Fibroblast of skin of back (primary cell): ENCODE measurements at regions not wholly inside any gene's neighbourhood (a gene's known extent, or its start where the extent isn't known, plus 50 kb on each side); places are given as distances from the start of the nearest gene placed in this dataset.
A peak's percentile ranks its signal among the peaks of the same experiment; 100 is the strongest.

ENCODE experiments used
- DNase-seq: peaks from one replicate; pipeline ENCODE4 v3.0.0-alpha.2; 2013

DNA sequence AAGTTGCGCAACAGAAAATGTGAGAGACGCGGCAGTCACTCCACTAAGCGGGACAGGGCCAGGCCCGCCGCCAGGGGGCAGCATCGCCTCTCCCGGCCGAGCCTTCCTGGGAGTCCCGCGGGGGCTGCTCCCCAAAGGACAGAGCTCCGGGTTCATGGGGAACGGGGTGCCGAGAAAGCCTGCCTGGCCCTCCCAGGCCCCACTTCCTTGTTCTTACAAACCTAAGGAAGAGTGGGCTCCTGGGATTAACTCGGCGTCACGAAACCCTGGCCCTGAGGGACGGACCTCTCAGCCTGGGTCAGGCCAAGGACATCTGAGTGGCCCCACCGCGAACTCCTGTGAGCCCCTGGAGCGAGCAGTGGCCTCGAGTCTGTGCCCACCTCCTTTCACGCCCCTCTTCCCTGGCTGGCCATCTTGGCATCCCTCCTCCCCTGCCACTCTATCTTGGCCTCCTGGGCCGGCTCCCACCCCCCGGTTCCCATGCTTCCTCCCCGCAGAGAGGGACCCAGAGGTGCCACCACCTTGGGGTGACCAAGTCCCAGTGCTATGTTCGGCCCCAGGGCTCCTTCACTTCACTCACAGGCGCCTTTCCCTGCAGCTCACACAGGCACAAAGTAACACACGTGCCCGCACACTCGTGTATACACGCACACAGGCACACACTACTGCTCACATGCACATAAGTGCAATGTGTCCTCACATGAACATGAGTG is 99.9 kb upstream of the FGF3 start:
- peak; percentile 55 for DNase-seq

DNA sequence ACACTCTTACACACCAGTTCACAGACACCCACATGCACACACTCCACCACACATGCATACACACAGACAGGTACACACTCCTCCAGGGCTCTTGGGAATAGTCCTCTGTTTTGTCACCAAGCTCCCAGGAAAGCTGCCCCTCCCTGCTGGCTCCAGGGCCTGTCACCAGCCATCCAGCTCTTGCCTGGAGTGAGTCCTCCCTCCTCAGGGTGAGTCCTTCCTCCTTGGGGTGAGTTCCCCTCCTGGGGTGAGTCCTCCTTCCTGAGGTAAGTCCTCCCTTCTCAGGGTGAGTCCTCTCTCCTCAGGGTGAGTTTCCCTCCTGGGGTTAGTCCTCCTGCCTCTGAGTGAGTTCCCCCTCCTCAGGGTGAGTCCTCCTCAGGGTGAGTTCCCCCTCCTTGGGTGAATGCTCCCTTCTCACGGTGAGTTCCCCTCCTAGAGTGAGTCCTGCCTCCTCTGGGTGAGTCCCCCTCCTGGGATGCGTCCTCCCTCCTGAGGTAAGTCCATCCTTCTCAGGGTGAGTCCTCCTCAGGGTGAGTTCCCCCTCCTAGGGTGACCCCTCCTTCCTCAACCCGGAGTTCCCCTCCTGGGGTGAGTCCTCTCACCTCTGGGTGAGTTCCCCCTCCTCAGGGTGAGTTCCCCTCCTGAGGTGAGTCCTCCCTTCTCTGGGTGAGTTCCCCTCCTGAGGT is 100.6 kb upstream of the FGF3 start:
- no peak for DNase-seq

DNA sequence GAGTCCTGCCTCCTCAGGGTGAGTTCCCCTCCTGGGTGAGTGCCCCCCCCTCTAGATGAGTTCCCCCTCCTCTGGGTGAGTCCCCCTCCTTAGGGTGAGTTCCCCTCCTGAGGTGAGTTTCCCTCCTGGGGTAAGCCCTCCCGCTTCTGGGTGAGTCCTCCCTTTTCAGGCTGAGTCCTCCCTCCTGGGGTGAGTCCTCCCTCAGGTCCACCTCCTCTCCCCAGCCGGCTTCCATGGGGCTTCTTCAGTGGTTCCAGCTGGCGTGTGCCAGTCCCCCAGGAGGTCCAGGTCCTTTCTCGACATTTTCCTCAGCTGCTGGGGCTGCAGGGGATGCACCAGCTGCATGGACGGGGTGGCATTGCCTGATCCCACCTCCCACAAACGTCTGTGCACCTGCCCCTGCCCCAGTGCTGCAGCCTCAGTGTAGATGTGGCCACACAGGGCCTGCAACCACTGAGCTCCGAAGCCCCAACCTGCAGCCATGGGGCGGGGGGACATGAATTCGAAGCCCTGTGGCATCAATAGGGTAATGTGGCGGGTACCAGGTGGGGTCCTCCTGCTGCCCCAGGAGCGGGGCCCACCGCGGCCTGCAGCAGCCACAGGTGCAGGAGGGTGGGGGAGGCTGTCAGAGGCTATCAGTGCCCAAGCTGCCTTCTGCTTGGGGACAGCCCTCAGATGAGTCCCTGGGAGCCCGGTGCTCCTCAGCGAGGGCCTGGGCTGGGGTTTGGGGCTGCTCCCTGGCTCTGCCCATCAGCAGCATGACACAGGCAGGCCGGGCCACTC is 101.3 kb upstream of the FGF3 start:
- DNase-seq, result no peak

DNA sequence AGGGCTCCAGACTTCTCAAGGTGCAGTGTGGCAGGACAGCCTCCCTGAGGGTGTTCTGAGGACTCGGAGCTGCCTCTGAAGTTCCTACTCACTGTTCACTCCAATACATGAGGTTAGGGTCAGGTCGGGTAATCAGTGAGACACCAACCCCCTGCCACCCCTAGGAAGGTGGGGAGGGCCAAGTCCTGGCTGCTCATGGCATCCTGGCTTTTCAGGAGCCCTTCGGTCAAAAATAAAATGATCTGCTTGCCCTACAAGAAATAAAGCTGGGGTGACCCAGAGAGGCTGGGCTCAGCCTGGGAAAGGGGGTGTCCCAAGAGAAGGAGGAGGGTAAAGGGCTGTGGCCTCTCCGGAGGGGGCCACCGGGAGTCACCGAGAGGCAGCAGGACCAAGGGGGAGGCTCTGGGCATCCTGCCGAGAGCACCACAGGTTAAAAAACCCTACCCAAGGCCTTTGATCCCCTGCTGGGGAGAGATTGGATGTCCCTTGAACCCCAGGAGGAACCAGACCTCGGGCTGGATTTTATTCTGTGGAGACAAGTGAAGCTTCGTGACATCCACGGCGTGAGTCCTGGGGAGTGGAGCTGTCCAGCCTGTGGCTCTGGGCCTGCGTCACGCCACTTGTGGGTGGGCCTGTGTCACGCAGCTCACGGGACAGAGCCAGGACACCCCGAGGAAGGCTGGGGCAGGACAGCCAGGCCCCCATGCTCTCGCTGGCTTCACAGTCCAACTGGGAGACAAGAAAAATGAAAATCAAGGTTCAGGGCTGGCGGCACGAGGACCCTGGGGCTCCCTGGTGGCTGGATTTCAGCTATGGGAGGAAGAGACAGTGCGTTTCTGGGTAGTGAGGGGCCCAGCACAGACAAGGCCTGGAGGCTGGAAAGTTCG is 102.2 kb upstream of the FGF3 start:
- DNase-seq, result no peak

DNA sequence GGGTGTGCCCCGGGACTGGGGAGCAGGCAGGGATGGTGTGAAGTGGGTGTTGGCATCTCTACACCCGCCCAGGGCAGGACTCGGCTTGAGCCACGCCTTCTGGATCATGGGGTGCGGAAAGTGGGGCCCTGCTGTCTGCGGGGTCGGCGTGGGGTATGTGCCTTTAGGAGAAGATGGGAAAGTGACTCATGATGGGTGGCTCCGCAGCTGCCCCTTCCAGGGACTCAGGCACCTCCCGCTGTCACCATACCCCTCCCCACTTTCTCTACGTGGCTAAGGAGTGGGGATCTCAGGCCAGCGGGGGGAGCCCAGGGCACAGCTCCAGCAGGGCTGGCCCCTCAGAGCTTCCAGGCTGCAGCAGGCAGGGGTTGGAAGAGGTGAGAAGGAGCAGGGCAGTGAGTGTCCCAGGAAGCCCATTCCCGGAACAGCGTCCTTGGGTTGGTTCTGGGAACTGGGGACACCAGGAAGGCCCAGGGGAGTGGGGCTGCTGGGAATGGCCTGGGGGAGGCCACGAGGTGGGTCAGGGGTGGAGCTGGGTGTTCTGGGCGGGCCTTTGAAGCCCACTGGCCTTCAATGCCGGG is 102.9 kb upstream of the FGF3 start:
- no peak for DNase-seq

DNA sequence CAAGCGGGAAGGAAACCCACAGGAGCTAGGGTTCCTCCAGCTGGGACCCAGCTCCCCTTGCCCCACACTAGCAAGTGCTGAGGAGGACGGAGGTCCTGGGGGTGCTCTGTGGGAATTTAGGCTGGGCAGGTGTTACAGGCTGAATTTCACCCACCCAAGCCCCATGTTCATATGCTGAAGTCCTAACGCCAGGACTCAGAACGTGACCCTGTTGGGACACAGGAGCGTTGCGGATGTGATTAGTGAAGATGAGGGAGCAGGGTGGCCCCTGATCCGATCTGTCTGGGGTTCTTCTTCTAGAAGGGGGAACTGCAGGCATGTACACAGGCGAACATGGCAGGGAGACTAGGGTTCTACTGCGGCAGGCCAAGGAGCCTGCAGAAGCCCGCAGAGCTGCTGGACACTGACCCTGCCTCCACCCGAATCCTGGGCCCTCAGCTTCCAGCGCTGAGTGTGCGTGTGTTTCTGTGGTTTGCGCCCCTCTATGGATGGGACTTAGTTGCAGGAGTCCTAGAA is 103.4 kb upstream of the FGF3 start:
- no peak for DNase-seq

DNA sequence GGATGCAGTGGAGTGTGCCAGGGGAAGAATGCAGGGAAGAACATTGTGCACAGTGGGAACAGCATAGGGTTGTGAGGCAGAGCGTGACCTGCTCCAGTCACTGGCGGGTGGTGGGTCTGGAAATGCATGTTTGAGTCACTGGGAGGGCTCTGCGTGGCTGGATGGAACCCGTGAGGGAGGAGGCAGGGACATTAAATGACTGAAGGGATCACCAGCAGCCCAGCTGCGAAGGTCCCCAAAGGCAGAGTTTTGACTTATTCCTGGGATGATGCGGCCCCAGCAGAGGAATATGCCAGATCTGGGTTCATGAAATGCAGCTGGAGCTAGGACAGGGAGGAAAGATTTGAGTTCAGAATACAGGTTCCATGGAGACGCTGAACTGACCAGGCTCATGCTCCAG is 104.0 kb upstream of the FGF3 start:
- no peak for DNase-seq

DNA sequence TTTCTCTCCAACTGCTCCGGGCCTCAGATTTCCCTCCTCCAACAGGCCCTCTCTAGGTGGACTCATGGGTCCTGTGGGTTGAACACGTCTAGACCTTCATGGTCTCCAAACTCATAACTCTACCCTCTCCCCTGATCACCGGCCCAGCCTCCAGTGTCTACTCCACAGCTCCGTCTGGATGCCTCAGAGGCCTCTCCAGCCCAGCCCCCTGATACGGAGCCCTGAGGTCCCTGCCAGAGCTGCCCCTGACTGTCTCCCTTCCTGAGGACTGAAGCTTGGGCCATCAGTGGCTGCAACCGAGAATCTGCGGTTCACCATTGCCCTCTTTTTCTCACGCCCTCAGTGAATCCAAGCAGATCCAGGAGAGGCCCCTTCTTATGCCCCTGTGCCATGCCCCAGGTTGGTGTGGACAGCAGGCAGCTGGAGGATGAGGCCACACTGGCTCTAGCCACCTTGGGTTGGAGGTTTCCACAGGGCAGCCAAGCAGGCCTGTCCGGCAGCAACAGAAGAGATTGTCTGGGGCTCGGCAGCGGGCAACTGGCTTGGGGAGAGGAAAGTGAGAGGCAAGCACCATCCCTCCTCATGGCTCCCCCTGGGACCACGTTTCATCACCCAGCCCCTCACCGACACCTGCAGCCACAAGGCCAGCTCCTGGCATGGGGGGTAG is 104.6 kb upstream of the FGF3 start:
- DNase-seq, result no peak

DNA sequence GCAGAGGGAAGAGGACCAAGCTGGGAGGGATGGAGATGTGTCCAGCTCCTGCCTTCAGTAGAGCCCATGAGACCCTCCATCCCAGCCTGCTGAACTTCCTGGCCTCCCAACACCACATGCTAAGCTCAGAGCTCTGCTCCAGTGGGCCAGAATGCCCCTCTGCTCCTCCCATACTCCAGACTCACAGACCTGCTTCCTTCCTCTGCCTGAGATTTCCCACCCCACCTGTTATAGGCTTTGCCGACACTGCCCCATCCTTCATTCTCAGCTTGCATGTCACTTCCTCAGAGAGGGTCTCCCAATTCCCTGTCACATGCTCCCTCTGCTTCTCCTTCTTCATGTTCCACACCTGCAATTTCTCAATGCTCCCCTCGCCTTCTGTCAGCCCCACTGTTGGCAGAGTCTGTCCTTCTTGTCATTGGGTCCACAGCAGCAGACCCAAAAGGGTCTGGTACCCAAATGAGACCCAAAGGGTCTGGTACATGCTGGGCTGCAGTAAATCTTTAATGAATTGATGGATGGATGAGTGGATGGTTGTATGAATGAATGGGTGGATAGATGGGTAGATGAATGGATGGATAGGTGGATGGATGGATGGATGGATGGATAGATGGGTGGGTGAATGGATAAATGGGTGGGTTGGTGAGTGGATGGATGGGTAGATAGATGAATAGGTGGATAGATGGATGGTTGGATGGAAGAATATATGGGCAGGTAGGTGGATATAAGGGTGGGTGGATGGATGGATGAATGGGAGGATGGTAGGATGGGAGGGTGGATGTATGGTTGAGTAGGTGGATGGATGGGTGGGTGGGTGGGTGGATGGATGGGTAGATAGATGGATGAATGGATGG is 105.3 kb upstream of the FGF3 start:
- DNase-seq, result no peak

DNA sequence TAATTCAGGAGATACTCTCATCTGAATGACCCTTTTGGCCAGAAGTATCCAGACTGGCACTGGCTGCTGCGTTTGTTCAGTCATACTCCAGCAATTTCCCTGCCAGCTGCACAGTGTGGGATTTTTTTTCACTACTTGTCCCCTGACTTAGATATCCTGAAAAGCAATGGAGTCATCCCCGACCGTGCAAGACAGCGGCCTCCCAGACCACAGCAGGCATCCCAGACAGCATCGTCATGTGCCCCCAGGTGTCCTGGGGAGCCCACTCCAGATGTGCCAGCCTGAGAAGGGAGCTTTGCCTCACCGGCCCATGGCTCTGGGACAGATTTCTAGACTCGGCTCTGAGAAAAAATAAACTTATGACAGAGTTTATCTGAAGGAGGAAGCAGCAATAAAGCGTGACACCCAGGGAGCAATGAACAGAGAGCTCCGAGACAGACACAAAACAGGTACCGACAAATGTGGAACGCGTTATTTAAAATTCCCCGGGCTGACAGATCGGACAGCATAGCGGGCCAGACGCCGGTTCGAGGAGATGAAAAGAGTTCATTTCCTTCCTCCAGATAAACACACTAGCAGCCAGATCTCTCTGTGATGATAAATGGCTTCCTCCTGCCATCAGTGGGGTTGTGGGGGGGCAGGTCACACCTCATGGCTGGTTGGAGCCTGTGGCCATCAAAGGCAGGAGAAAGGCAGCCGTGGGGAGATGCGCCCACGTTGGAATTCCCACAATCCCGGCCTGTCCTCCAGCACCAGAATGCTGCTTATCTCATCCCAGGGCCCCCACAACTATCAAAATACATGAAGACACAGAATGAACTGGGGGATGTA is 106.4 kb upstream of the FGF3 start:
- no peak for DNase-seq

DNA sequence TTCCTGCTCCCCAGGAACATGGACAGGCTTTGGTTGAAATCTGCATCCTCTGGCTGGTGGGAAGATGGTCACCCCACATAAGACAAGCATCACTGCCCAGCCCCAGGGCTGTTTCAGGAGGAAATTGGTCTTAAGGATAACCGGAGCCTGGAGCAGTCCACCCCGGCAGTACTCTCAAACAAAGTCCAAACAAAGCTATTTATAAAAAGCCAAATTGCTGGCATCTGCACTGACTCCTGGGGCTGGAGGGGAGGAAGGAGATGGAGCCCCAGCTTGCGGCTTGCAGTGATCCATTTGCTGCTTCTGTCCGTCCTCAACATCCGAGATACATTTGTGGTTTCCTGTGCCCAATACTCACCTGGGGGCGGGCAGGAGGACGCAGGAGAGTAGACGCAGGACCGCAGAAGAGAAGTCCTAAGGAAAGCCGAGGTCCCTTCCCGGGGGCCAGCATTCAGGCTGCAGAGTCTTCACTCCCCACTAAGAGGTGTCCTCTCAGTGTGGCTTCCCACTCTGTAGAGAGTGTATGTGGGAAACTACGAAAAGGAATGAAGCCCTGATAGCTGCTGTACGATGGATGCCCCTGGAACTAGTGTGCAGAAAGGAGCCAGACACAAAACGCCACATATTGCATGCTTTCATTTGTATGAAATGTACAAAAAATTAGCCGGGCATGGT is 107.3 kb upstream of the FGF3 start:
- DNase-seq, result no peak

DNA sequence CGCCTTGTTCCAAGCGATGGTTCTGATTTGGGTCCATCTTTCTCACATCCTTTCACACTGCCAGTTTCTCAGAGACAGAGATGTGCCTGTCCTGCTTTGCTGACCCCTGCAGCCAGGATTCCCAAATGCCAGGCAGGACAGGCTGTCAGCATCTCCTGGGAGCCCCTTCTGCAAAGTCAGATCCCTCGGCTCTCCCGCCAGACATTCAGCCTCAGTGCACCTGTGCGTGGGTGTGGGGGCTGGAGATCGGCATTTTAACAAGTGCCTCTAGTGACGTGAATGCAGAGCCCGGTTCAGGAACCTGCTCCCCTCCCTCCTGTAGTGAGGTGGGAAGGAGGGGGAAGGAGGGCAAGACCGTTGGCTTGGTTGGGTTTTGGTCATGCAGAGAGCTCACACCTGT is 108.9 kb upstream of the FGF3 start:
- DNase-seq, result no peak

DNA sequence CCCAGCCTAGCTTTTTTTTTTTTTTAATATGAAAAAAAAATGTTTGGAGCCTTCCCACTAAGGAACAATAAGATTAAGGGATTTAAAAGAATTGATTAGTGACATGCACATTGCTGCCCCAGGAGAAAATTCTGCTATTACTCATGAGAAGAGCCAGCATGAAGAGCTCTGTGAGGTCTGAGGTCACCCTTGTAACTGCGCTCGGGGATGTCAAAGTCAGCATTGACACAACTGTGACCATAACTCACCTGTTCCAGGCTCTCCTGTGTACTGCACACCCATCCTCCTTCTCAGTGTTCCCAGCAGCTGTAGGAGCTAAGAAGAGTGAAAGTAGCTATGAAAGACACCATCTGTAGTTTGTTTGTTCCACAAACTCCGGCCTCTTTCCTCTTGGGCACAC is 109.8 kb upstream of the FGF3 start:
- DNase-seq, result no peak

DNA sequence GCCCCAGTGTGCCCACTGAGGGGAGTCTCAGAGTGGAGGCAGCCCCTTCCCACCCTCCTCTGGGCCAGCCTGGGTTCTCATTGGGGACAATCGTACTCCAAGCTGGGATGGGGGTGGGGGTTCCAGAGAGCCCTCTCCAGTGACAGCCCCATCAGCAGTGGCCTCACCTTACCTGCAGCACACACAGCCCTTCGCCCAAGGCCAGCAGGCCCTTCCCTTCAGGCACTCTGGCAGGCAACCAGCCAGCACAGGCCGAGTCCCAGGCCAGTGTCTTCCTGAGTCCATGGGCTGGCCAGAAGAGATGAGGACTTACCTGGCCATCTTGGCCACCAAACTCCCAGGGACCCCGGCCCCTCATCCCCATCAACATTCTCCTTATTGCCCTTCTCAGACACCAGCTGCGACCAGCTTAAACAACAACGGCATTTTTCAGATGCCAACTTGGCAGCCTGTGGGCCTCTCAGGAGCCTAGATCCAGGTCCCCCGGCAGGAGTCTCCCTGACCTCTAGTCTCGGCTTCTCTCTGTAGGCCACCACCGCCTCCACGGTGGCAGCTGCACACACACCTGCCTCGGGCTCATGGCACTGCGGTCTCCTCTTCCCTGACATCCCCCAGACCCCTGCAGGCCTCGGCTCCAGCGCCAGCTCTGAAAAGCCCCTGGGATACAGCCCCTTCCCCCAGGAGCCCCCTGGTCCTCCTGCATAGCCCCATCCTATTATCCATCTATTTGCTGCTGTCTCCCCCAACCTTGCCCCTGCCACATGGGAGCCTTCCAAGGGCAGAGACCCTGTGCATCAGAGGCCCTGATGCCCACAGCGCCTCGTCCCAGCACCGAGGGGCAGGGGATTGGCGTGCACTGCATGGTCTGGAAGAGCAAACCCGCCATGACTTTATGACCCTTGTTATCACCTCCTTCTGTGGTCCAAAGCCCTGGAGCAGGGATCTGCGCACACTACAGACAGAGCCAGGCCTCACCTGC is 111.2 kb upstream of the FGF3 start:
- no peak for DNase-seq

DNA sequence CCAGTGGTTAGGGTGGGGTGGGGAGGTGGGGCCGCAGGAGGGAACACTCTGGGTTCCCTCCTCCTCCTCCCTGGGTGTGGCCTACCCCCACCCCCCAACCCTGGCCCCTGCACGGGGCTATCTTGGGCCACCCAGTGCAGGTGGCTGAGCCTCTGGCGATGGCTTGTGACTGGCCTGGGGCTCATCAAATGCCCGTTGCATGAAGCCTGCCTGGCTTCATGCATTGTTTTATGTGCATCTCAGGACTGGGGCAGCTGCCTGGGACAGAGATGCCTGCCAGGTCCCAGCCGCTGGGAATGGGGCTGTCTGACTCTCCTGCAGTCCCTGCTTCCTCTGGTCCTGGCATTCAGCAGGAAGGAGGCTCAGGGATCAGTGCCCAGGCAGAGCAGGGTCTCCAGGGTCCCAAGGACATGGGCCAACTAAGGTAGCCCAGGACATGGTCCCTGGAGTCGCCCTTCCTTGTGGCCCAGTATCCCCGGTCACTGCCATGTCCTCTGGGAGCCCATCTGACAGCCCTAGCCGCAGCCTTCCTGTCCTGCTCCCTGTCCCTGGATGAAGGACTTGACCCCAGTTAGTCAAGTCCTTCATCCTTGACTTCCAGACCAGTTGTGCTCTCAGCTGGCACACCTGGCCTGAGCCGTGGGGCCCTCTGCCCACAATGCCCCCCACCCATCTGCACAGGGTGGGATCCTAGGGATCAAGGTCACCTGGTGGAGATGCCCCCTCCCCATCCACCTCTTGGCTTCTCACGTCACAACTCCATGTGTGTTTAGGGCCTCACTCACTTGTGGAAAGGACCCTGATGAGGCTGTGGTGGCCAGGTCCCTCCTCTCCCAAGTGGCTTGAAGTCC is 112.1 kb upstream of the FGF3 start:
- DNase-seq, result no peak

DNA sequence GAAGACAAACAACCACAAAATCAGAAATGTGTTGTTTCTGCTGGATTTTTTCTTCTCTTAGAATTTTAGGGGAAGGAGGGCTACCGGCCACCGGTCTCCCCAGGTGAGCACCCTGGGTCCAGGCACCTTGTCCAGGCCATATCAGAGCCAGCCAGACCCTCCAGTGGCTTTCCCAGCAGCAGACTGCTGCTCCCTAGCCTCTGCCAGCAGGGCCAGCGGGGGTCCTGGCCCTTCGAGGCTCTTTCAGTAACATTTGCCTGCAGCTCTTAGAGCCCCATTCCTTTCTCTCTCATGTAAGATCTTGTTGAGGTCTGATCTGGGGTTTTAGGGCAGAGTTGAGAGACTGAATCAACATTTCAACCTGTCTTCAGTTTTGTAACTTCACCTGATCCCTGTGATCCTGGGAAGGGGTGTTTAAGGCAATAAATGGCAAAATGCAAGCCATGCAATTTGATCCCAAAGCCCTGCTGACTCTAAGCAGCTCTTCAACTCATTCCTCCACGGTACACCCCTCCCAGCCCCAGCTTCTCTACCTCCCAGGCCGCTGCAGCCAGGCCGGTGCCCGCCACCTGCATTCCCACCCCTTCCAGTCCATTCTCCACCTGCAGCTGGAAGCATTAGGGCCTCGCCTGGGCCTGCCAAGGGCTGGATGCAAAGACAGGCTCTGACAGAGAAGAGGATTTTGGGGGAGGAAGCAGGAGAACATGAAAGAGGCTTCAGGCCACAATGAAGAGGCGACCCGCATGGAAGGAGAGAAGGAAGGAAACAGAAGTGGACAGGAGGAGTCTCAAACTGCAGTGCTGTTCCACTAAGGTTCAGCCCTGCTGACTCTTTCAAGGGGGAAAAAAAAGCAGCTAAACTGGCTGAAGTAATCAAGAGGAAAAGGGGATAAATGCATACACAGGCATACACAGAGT is 113.0 kb upstream of the FGF3 start:
- DNase-seq, result no peak
